ENCODE measurements at regions not wholly inside any gene's neighbourhood (a gene's known extent, or its start where the extent isn't known, plus 50 kb on each side); places are given as distances from the start of the nearest gene placed in this dataset.

- 58 to 60% methylated on average over 3 of the region's 3 CpGs for WGBS, 2 donors
- H3K36me3 ChIP-seq, result no peaks in the 10 kb centered on the region
- H3K9me3 ChIP-seq, result no peaks in the 10 kb centered on the region
- DNase-seq, result peak; percentile 31 to 50
- no peaks in the 10 kb centered on the region for H3K27me3 ChIP-seq
- H3K4me1 ChIP-seq, result peaks cover 6 to 15% of the 10 kb centered on the region in 2 donors
- H3K4me3 ChIP-seq (replicated peaks in 1 of 3), result no peak overlapping the region
- intact Hi-C loops (cut with DNase I), result no loop called here
- TF ChIP-seq CTCF (IDR thresholded peaks at IDR 0.05) (no peak), POLR2A (IDR thresholded peaks at IDR 0.05) (no peak)
- no peak overlapping the region for H3K27ac ChIP-seq
Observed at GRCh38 chr14:25120261-25120660, 70.3 kb upstream of the STXBP6 start.

- Histone ChIP-seq H3K27ac (no peak overlapping the region), H3K4me1 (peaks cover 6 to 15% of the 10 kb centered on the region in 2 donors), H3K4me3 (replicated peaks in 1 of 3) (no peak overlapping the region), H3K36me3 (no peaks in the 10 kb centered on the region), H3K9me3 (no peaks in the 10 kb centered on the region), H3K27me3 (no peaks in the 10 kb centered on the region)
- no peak for DNase-seq
- TF ChIP-seq POLR2A (IDR thresholded peaks at IDR 0.05) (no peak), CTCF (IDR thresholded peaks at IDR 0.05) (no peak)
- 82 to 87% methylated on average over 2 of the region's 2 CpGs for WGBS, 2 donors
- intact Hi-C loops (cut with DNase I), result no loop called here
Observed at GRCh38 chr14:25118671-25119070, 68.7 kb upstream of the STXBP6 start.

GRCh38 chr14:25117342-25117741, 67.4 kb upstream of the STXBP6 start:
- intact Hi-C loops (cut with DNase I), result no loop called here
- WGBS, 2 donors, result 89 to 97% methylated on average over 1 of the region's 1 CpG
- TF ChIP-seq POLR2A (IDR thresholded peaks at IDR 0.05) (no peak), CTCF (IDR thresholded peaks at IDR 0.05) (no peak)
- Histone ChIP-seq H3K4me1 (peaks cover 6 to 15% of the 10 kb centered on the region in 2 donors), H3K27ac (no peak overlapping the region), H3K27me3 (no peaks in the 10 kb centered on the region), H3K4me3 (replicated peaks in 1 of 3) (no peak overlapping the region), H3K36me3 (no peaks in the 10 kb centered on the region), H3K9me3 (no peaks in the 10 kb centered on the region)
- no peak for DNase-seq

- H3K9me3 ChIP-seq, result no peaks in the 10 kb centered on the region
- no peaks in the 10 kb centered on the region for H3K27me3 ChIP-seq
- peak overlapping the region in 1 of 3 donors; percentile 12 for H3K27ac ChIP-seq
- DNase-seq, result no peak
- TF ChIP-seq CTCF (IDR thresholded peaks at IDR 0.05), result no peak
- no peak for TF ChIP-seq POLR2A (IDR thresholded peaks at IDR 0.05)
- intact Hi-C loops (cut with DNase I), result no loop called here
- H3K36me3 ChIP-seq, result no peaks in the 10 kb centered on the region
- no peak overlapping the region for H3K4me3 ChIP-seq (replicated peaks in 1 of 3)
- peaks cover 3 to 15% of the 10 kb centered on the region in 2 donors for H3K4me1 ChIP-seq
Observed at GRCh38 chr14:25116607-25117006, 66.7 kb upstream of the STXBP6 start.

- Histone ChIP-seq H3K9me3 (no peaks in the 10 kb centered on the region), H3K4me1 (peaks cover 7 to 16% of the 10 kb centered on the region in 2 donors), H3K36me3 (no peaks in the 10 kb centered on the region), H3K27ac (no peak overlapping the region), H3K27me3 (no peaks in the 10 kb centered on the region), H3K4me3 (replicated peaks in 1 of 3) (no peak overlapping the region)
- 88 to 91% methylated on average over 1 of the region's 1 CpG for WGBS, 2 donors
- DNase-seq, result no peak
- TF ChIP-seq CTCF (IDR thresholded peaks at IDR 0.05) (no peak), POLR2A (IDR thresholded peaks at IDR 0.05) (no peak)
- intact Hi-C loops (cut with DNase I), result no loop called here
Observed at GRCh38 chr14:25113394-25113793, 63.4 kb upstream of the STXBP6 start.

All from thyroid gland (tissue), 4 donors.